Mammary epithelial cell (primary cell): ENCODE measurements at regions not wholly inside any gene's neighbourhood (a gene's known extent, or its start where the extent isn't known, plus 50 kb on each side); places are given as distances from the start of the nearest gene placed in this dataset.

Source experiments
- CTCF ChIP-seq, 2 donors: IDR thresholded peaks in 1 of 2; conservative IDR thresholded peaks in 1 of 2; 2 replicates each; pipeline ENCODE4 v1.5.1; 2011 to 2012; ENCODE audit warnings: inconsistent platforms in 2 of 2, low read length in 2 of 2, mild to moderate bottlenecking in 2 of 2, control low read depth in 1 of 2, low read depth in 1 of 2; ENCODE audit not compliant: insufficient read depth in 1 of 2; ENCODE audit errors: extremely low read depth in 1 of 2
- EZH2 ChIP-seq: IDR thresholded peaks from 2 replicates; pipeline ENCODE4 v1.6.1; 2012; ENCODE audit warnings: low read length, inconsistent platforms, borderline replicate concordance

- TF ChIP-seq CTCF (conservative IDR thresholded peaks at IDR 0.05 in 1 of 2, IDR thresholded peaks at IDR 0.05 in 1 of 2; ENCODE audit: extremely low read depth in 1 of 2, insufficient read depth in 1 of 2, low read depth in 1 of 2, low read length in 2 of 2): no peak
- no peak for TF ChIP-seq EZH2
These were observed 214.8 kb upstream of the GRIK2 start for GRCh38 chr6:101178748-101179147.
